GM12878 (cell line): ENCODE measurements at regions not wholly inside any gene's neighbourhood (a gene's known extent, or its start where the extent isn't known, plus 50 kb on each side); places are given as distances from the start of the nearest gene placed in this dataset.

Experiments used
- ATAC-seq: fragments of 200-7000 bp; cut with Tn5 transposase; 3 replicates; pipeline ENCODE4 v1.9.1; 2020; ENCODE audit warnings: mild to moderate bottlenecking, moderate library complexity
- BruUV-seq: library from RNA; stranded (reverse); fragments of 400-500 nt; replicated peaks from 2 replicates; lab custom pipeline; 2021; lab: Mats Ljungman, UMichigan
- CTCF ChIA-PET: fragments of 300-600 bp; sonication (Branson Sonifier 250); formaldehyde crosslinking; extraction: SDS; loops from one replicate; lab custom pipeline; 2021; ENCODE audit warnings: inconsistent platforms; lab: Yijun Ruan, JAX
- POLR2A ChIA-PET: fragments of 350-600 bp; formaldehyde crosslinking; extraction: SDS; loops from one replicate; lab custom pipeline; 2021; ENCODE audit warnings: inconsistent platforms; lab: Charles Lee
- RAD21 ChIA-PET: fragments of 300-600 bp; sonication (Branson Sonifier 250); formaldehyde crosslinking; loops from one replicate; lab custom pipeline; 2023; ENCODE audit warnings: antibody characterized with exemption; ENCODE audit not compliant: unreplicated experiment; lab: Charles Lee
- SMC1A ChIA-PET: fragments of 300-600 bp; sonication (Branson Sonifier 250); formaldehyde crosslinking; loops from one replicate; lab custom pipeline; 2023; ENCODE audit not compliant: unreplicated experiment, uncharacterized antibody; lab: Charles Lee
- DNase-seq: peaks from one replicate; pipeline ENCODE4 v3.0.0-alpha.2; 2011; ENCODE audit warnings: low read depth, low spot score
- FAIRE-seq: peaks from 3 replicates; lab custom pipeline; 2011; peaks lifted over from hg19 to GRCh38; lab: Jason Lieb, UNC
- H2AFZ ChIP-seq: 2 replicates; pipeline ENCODE4 v1.6.0; 2011; ENCODE audit warnings: low read depth, low read length, control low read depth; ENCODE audit not compliant: control insufficient read depth
- H3K27ac ChIP-seq: 2 replicates; pipeline ENCODE4 v1.5.1; 2011; ENCODE audit warnings: control low read depth; ENCODE audit not compliant: control insufficient read depth, insufficient read depth
- H3K27me3 ChIP-seq, 2 experiments: replicated peaks in 1 of 2; 2 replicates each; pipeline versions ENCODE4 v1.6.0 to v1.6.1; 2011; ENCODE audit warnings: low read length in 1 of 2; ENCODE audit not compliant: control insufficient read depth in 2 of 2, insufficient read depth in 2 of 2
- H3K36me3 ChIP-seq, 2 experiments: 2 replicates each; pipeline ENCODE4 v1.5.1; 2011; ENCODE audit warnings: low read length in 1 of 2; ENCODE audit not compliant: control insufficient read depth in 2 of 2, insufficient read depth in 2 of 2
- H3K4me1 ChIP-seq: 2 replicates; pipeline ENCODE4 v1.6.1; 2011; ENCODE audit warnings: mild to moderate bottlenecking, low read length, moderate library complexity, mixed read lengths; ENCODE audit not compliant: control insufficient read depth, insufficient read depth
- H3K4me2 ChIP-seq: 2 replicates; pipeline ENCODE4 v1.6.0; 2011; ENCODE audit warnings: control low read depth; ENCODE audit not compliant: control insufficient read depth, insufficient read depth
- H3K4me3 ChIP-seq: fragments of 200-600 bp; sonication (generic); 2 replicates; pipeline ENCODE4 v1.5.1; 2016
- H3K79me2 ChIP-seq: 2 replicates; pipeline ENCODE4 v1.6.0; 2011; ENCODE audit warnings: low read length; ENCODE audit not compliant: control insufficient read depth, insufficient read depth
- H3K9ac ChIP-seq: 2 replicates; pipeline ENCODE4 v1.8.0; 2011; ENCODE audit warnings: low read length, control low read depth, mixed read lengths; ENCODE audit not compliant: control insufficient read depth, insufficient read depth
- H3K9me3 ChIP-seq: replicated peaks from 3 replicates; pipeline ENCODE4 v1.5.1; 2011; ENCODE audit warnings: mild to moderate bottlenecking, low read length; ENCODE audit not compliant: control insufficient read depth, insufficient read depth
- H4K20me1 ChIP-seq: 2 replicates; pipeline ENCODE4 v1.6.0; 2011; ENCODE audit not compliant: control insufficient read depth, insufficient read depth
- GABPA ChIP-seq: IDR thresholded peaks from 2 replicates; pipeline ENCODE4 v1.6.1; 2014; ENCODE audit warnings: antibody characterized with exemption, low read depth, mild to moderate bottlenecking, inconsistent platforms
- IRF4 ChIP-seq: IDR thresholded peaks from 2 replicates; pipeline ENCODE4 v1.6.1; 2011; ENCODE audit warnings: low read depth, low read length
- MYC ChIP-seq: IDR thresholded peaks from 2 replicates; pipeline ENCODE4 v1.6.1; 2011; ENCODE audit warnings: mild to moderate bottlenecking, low read length, moderate library complexity, inconsistent platforms; ENCODE audit not compliant: insufficient read depth, insufficient replicate concordance, insufficient read length, severe bottlenecking
- NR2C2 ChIP-seq: IDR thresholded peaks from 2 replicates; pipeline ENCODE4 v1.6.1; 2011; ENCODE audit warnings: borderline replicate concordance, low read depth; ENCODE audit not compliant: control insufficient read depth, insufficient read length
- POU2F2 ChIP-seq: IDR thresholded peaks from 3 replicates; pipeline ENCODE4 v1.6.1; 2011; ENCODE audit warnings: low read depth, mild to moderate bottlenecking, low read length, borderline replicate concordance
- STAT3 ChIP-seq: IDR thresholded peaks from 2 replicates; pipeline ENCODE4 v1.6.1; 2011; ENCODE audit warnings: low read depth, low read length, improper control_type of control experiment
- YY1 ChIP-seq: IDR thresholded peaks from 2 replicates; pipeline ENCODE4 v1.6.1; 2011; ENCODE audit warnings: low read depth, mild to moderate bottlenecking, low read length
- ZBTB40 ChIP-seq: fragments of 450-650 bp; IDR thresholded peaks from 2 replicates; pipeline ENCODE4 v1.6.1; 2016; ENCODE audit warnings: mild to moderate bottlenecking, moderate library complexity, borderline replicate concordance
- WGBS: methylation state at CpG from one replicate; pipeline ENCODE4 v1.1.6; 2016; ENCODE audit warnings: low lambda C conversion rate; ENCODE audit not compliant: insufficient replicate concordance, insufficient coverage; ENCODE audit errors: missing lambda C conversion rate; 5-methylcytosine and 5-hydroxymethylcytosine counted together
- in situ Hi-C: fragments of 300-500 bp; cut with MboI; formaldehyde crosslinking; loops from 9 replicates; pipeline ENCODE4 v1.14.3; 2018; ENCODE audit warnings: mixed read lengths
- intact Hi-C: fragments of 100-400 bp; cut with micrococcal nuclease; formaldehyde crosslinking; loops from one replicate; pipeline ENCODE4 v1.14.2; 2022; ENCODE audit not compliant: unreplicated experiment
- TF ChIP-seq, protein P1 (sequence below): IDR thresholded peaks from 2 replicates; pipeline ENCODE4 v1.6.1; 2011; ENCODE audit warnings: borderline replicate concordance, low read depth, mild to moderate bottlenecking, moderate library complexity, low read length; ENCODE audit not compliant: insufficient read depth, poor library complexity, severe bottlenecking
- TF ChIP-seq, protein P2 (sequence below): fragments of 450-650 bp; formaldehyde crosslinking; IDR thresholded peaks from 2 replicates; pipeline ENCODE4 v1.4.0; 2020; ENCODE audit warnings: mild to moderate bottlenecking, moderate library complexity
- TF ChIP-seq, protein P3 (sequence below): fragments of 450-650 bp; IDR thresholded peaks from 2 replicates; pipeline ENCODE4 v1.6.1; 2016; ENCODE audit warnings: mild to moderate bottlenecking

- TF ChIP-seq, protein P1, sequence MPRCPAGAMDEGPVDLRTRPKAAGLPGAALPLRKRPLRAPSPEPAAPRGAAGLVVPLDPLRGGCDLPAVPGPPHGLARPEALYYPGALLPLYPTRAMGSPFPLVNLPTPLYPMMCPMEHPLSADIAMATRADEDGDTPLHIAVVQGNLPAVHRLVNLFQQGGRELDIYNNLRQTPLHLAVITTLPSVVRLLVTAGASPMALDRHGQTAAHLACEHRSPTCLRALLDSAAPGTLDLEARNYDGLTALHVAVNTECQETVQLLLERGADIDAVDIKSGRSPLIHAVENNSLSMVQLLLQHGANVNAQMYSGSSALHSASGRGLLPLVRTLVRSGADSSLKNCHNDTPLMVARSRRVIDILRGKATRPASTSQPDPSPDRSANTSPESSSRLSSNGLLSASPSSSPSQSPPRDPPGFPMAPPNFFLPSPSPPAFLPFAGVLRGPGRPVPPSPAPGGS, result no peak
- TF ChIP-seq YY1 (no peak), STAT3 (no peak), POU2F2 (no peak)
Observed at GRCh38 chr11:28677721-28678120, 569.5 kb downstream of the METTL15 start (continued).

DNA sequence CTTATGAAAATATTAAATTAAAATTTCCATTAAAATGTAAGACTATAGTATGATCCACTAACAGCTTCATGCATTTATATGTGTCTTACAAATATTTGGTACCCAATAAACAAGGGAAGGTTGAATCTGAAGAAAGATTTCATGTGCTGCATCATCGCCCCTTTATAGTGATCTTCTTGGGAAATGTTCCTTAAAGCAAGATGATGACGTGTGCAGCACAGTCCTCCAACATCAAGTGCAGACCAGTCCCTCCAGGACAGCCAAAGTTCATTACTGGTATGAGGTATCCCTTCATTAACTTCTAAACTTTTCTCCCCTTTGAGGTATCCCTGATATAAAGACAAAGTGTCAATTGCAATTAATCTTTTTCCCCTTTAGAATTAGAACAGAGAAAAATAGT is 567.0 kb downstream of the METTL15 start:
- in situ Hi-C loops, result loop anchor here (25.0 kb wide), 1 partner anchor 662 kb away; no protein-coding TSS in a partner anchor
- Histone ChIP-seq H2AFZ (no peak overlapping the region), H3K27me3 (no peaks in the 10 kb centered on the region), H3K9me3 (no peaks in the 10 kb centered on the region), H4K20me1 (no peaks in the 10 kb centered on the region), H3K4me2 (no peak overlapping the region), H3K79me2 (no peaks in the 10 kb centered on the region), H3K27ac (no peak overlapping the region), H3K9ac (no peak overlapping the region), H3K4me1 (no peaks in the 10 kb centered on the region), H3K4me3 (no peak overlapping the region), H3K36me3 (no peaks in the 10 kb centered on the region)
- intact Hi-C loops, result no loop called here
- ChIA-PET RAD21 (no interaction called here), CTCF (interaction anchor here (1.2 to 3.1 kb wide), 3 partner anchors 659 to 980 kb away, joined by 3 to 27 read pairs (median 5); partner anchors contain the start of gene BDNF), POLR2A (no interaction called here), SMC1A (interaction anchor here (0.9 to 1.7 kb wide), 2 partner anchors 73 to 976 kb away, joined by 3 to 6 read pairs; no protein-coding TSS in a partner anchor)
- 10% methylated on average over 2 of the region's 2 CpGs for WGBS
- TF ChIP-seq MYC, result no peak
- no peak for TF ChIP-seq NR2C2
- TF ChIP-seq GABPA, result no peak
- TF ChIP-seq, protein P2, sequence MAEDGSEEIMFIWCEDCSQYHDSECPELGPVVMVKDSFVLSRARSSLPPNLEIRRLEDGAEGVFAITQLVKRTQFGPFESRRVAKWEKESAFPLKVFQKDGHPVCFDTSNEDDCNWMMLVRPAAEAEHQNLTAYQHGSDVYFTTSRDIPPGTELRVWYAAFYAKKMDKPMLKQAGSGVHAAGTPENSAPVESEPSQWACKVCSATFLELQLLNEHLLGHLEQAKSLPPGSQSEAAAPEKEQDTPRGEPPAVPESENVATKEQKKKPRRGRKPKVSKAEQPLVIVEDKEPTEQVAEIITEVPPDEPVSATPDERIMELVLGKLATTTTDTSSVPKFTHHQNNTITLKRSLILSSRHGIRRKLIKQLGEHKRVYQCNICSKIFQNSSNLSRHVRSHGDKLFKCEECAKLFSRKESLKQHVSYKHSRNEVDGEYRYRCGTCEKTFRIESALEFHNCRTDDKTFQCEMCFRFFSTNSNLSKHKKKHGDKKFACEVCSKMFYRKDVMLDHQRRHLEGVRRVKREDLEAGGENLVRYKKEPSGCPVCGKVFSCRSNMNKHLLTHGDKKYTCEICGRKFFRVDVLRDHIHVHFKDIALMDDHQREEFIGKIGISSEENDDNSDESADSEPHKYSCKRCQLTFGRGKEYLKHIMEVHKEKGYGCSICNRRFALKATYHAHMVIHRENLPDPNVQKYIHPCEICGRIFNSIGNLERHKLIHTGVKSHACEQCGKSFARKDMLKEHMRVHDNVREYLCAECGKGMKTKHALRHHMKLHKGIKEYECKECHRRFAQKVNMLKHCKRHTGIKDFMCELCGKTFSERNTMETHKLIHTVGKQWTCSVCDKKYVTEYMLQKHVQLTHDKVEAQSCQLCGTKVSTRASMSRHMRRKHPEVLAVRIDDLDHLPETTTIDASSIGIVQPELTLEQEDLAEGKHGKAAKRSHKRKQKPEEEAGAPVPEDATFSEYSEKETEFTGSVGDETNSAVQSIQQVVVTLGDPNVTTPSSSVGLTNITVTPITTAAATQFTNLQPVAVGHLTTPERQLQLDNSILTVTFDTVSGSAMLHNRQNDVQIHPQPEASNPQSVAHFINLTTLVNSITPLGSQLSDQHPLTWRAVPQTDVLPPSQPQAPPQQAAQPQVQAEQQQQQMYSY, result no peak
- TF ChIP-seq, protein P3, sequence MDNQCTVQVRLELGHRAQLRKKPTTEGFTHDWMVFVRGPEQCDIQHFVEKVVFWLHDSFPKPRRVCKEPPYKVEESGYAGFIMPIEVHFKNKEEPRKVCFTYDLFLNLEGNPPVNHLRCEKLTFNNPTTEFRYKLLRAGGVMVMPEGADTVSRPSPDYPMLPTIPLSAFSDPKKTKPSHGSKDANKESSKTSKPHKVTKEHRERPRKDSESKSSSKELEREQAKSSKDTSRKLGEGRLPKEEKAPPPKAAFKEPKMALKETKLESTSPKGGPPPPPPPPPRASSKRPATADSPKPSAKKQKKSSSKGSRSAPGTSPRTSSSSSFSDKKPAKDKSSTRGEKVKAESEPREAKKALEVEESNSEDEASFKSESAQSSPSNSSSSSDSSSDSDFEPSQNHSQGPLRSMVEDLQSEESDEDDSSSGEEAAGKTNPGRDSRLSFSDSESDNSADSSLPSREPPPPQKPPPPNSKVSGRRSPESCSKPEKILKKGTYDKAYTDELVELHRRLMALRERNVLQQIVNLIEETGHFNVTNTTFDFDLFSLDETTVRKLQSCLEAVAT, result no peak
- no peak for TF ChIP-seq ZBTB40
- no peak for TF ChIP-seq IRF4
- ATAC-seq (no peak), FAIRE-seq (no peak), DNase-seq (no peak)
- BruUV-seq, result no TSS peak
